Neural cell (in vitro differentiated cells): ENCODE measurements at regions not wholly inside any gene's neighbourhood (a gene's known extent, or its start where the extent isn't known, plus 50 kb on each side); places are given as distances from the start of the nearest gene placed in this dataset.

Source experiments
- EZH2 ChIP-seq: fragments of 200-600, 300-800 bp; shearing (Covaris generic), sonication (generic); IDR thresholded peaks from 2 replicates; pipeline ENCODE4 v1.6.1; 2014; ENCODE audit warnings: antibody characterized with exemption, low read length, borderline replicate concordance, mild to moderate bottlenecking; ENCODE audit not compliant: insufficient read depth, poor library complexity, severe bottlenecking
- POLR2AphosphoS5 ChIP-seq: IDR thresholded peaks from 2 replicates; pipeline ENCODE4 v1.6.1; 2012
- TAF1 ChIP-seq: IDR thresholded peaks from 2 replicates; pipeline ENCODE4 v1.6.1; 2012; ENCODE audit warnings: low read depth
- TF ChIP-seq, protein P1 (sequence below): fragments of 450-650 bp; IDR thresholded peaks from 2 replicates; pipeline ENCODE4 v1.5.1; 2014; ENCODE audit warnings: antibody characterized with exemption, mild to moderate bottlenecking, moderate library complexity; ENCODE audit not compliant: poor library complexity, severe bottlenecking

- TF ChIP-seq, protein P1, sequence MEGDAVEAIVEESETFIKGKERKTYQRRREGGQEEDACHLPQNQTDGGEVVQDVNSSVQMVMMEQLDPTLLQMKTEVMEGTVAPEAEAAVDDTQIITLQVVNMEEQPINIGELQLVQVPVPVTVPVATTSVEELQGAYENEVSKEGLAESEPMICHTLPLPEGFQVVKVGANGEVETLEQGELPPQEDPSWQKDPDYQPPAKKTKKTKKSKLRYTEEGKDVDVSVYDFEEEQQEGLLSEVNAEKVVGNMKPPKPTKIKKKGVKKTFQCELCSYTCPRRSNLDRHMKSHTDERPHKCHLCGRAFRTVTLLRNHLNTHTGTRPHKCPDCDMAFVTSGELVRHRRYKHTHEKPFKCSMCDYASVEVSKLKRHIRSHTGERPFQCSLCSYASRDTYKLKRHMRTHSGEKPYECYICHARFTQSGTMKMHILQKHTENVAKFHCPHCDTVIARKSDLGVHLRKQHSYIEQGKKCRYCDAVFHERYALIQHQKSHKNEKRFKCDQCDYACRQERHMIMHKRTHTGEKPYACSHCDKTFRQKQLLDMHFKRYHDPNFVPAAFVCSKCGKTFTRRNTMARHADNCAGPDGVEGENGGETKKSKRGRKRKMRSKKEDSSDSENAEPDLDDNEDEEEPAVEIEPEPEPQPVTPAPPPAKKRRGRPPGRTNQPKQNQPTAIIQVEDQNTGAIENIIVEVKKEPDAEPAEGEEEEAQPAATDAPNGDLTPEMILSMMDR: no peak
- no peak for TF ChIP-seq EZH2
- no peak for TF ChIP-seq POLR2AphosphoS5
- TF ChIP-seq TAF1: no peak
These were observed 166.6 kb upstream of the SETBP1 start for GRCh38 chr18:44514106-44514505.
